ENCODE measurements at regions not wholly inside any gene's neighbourhood (a gene's known extent, or its start where the extent isn't known, plus 50 kb on each side); places are given as distances from the start of the nearest gene placed in this dataset.

GRCh38 chr21:27085387-27085786 is 118.5 kb upstream of the ADAMTS5 start (continued):
- no peak for TF ChIP-seq CREB1 (CRISPR knock-in tag; IDR thresholded peaks at IDR 0.05; ENCODE audit: low read depth)
- no peak for TF ChIP-seq EZH2 (IDR thresholded peaks at IDR 0.05; ENCODE audit: low read depth, unreplicated experiment)
- TF ChIP-seq JUNB (IDR thresholded peaks at IDR 0.05; ENCODE audit: unreplicated experiment), result no peak
- no peak for TF ChIP-seq ZNF331 (CRISPR knock-in tag; IDR thresholded peaks at IDR 0.05; ENCODE audit: low read depth)
- no peak for TF ChIP-seq POLR2AphosphoS5 (IDR thresholded peaks at IDR 0.05; ENCODE audit: low read depth)
- TF ChIP-seq REST (IDR thresholded peaks at IDR 0.05; ENCODE audit: unreplicated experiment), result no peak
- no peak for TF ChIP-seq ETS1 (IDR thresholded peaks at IDR 0.05)
- no peak for TF ChIP-seq ZNF114 (CRISPR knock-in tag; IDR thresholded peaks at IDR 0.05)

GRCh38 chr21:27083144-27083543 is 116.3 kb upstream of the ADAMTS5 start:
- DNase-seq (ENCODE audit: low spot score) (no peak), ATAC-seq (no peak)
- Histone ChIP-seq H3K4me2 (no peak overlapping the region), H3K27me3 (ENCODE audit: insufficient read depth) (no peaks in the 10 kb centered on the region), H3K9me2 (ENCODE audit: insufficient read depth) (peaks cover 5% of the 10 kb centered on the region; the same call in 1 of the 2 replicates), H3K4me3 (no peak overlapping the region), H3K4me1 (ENCODE audit: insufficient read depth) (no peaks in the 10 kb centered on the region), H3K36me3 (ENCODE audit: insufficient read depth) (no peaks in the 10 kb centered on the region), H3F3A (replicated peaks; ENCODE audit: low read depth) (no peaks in the 10 kb centered on the region), H3K79me2 (replicated peaks; ENCODE audit: insufficient read depth) (no peaks in the 10 kb centered on the region), H2AFZ (no peak overlapping the region), H3K27ac (ENCODE audit: low read depth) (no peak overlapping the region), H4K20me1 (replicated peaks; ENCODE audit: insufficient read depth) (no peaks in the 10 kb centered on the region)
- H3K36me3 Mint-ChIP-seq (ENCODE audit: low read depth), result no peaks in the 10 kb centered on the region
- no peaks in the 10 kb centered on the region for H3K27me3 Mint-ChIP-seq (ENCODE audit: insufficient read depth, low read depth, poor library complexity)
- peaks cover 2% of the 10 kb centered on the region; the same call in 1 of the 3 replicates for H3K4me1 Mint-ChIP-seq
- no peak overlapping the region for H3K4me3 Mint-ChIP-seq
- no peak overlapping the region for H3K27ac Mint-ChIP-seq
- H3K9me3 Mint-ChIP-seq, result no peaks in the 10 kb centered on the region
- TF ChIP-seq JUNB (IDR thresholded peaks at IDR 0.05; ENCODE audit: unreplicated experiment) (no peak), EZH2phosphoT487 (IDR thresholded peaks at IDR 0.05; ENCODE audit: unreplicated experiment) (no peak), REST (IDR thresholded peaks at IDR 0.05; ENCODE audit: unreplicated experiment) (no peak), STAT1 (IDR thresholded peaks at IDR 0.05; ENCODE audit: unreplicated experiment) (no peak), EZH2 (IDR thresholded peaks at IDR 0.05; ENCODE audit: low read depth, unreplicated experiment) (no peak), NANOG (IDR thresholded peaks at IDR 0.05; ENCODE audit: borderline replicate concordance) (no peak), ETS1 (IDR thresholded peaks at IDR 0.05) (no peak), ZNF331 (CRISPR knock-in tag; IDR thresholded peaks at IDR 0.05; ENCODE audit: low read depth) (no peak), CREB1 (CRISPR knock-in tag; IDR thresholded peaks at IDR 0.05; ENCODE audit: low read depth) (no peak), POLR2AphosphoS5 (IDR thresholded peaks at IDR 0.05; ENCODE audit: low read depth) (no peak), ZNF114 (CRISPR knock-in tag; IDR thresholded peaks at IDR 0.05) (no peak)

All from GM23338 (cell line).